Calu3 (cell line): ENCODE measurements at regions not wholly inside any gene's neighbourhood (a gene's known extent, or its start where the extent isn't known, plus 50 kb on each side); places are given as distances from the start of the nearest gene placed in this dataset.

Experiments
- BruUV-seq: library from RNA; stranded (reverse); fragments of 400-500 nt; replicated peaks from 2 replicates; lab custom pipeline; 2021; lab: Mats Ljungman, UMichigan
- CTCF ChIA-PET: fragments of 300-600 bp; sonication (Branson Sonifier 250); formaldehyde crosslinking; loops from one replicate; lab custom pipeline; 2022; ENCODE audit warnings: antibody characterized with exemption; lab: Charles Lee
- DNase-seq: peaks from one replicate; pipeline ENCODE4 v3.0.0; 2022
- H3K27ac Mint-ChIP-seq: one replicate; pipeline ENCODE4 v1.8.0; 2022; ENCODE audit warnings: mixed read lengths; ENCODE audit not compliant: unreplicated experiment
- H3K27me3 Mint-ChIP-seq: one replicate; pipeline ENCODE4 v1.8.0; 2022; ENCODE audit warnings: mixed read lengths; ENCODE audit not compliant: unreplicated experiment
- H3K36me3 Mint-ChIP-seq: one replicate; pipeline ENCODE4 v1.8.0; 2022; ENCODE audit warnings: mild to moderate bottlenecking, moderate library complexity, mixed read lengths; ENCODE audit not compliant: insufficient read depth, unreplicated experiment
- H3K4me1 Mint-ChIP-seq: one replicate; pipeline ENCODE4 v1.8.0; 2022; ENCODE audit warnings: mild to moderate bottlenecking, low read depth, mixed read lengths; ENCODE audit not compliant: unreplicated experiment
- H3K4me3 Mint-ChIP-seq: one replicate; pipeline ENCODE4 v1.8.0; 2022; ENCODE audit warnings: mild to moderate bottlenecking, low read depth, moderate library complexity, mixed read lengths; ENCODE audit not compliant: unreplicated experiment
- H3K9me3 Mint-ChIP-seq: one replicate; pipeline ENCODE4 v1.8.0; 2022; ENCODE audit warnings: low read depth, mixed read lengths; ENCODE audit not compliant: unreplicated experiment
- intact Hi-C: fragments of 100-400 bp; cut with micrococcal nuclease; formaldehyde crosslinking; loops from one replicate; pipeline ENCODE4 v1.10.0; 2022; ENCODE audit not compliant: unreplicated experiment
- TF ChIP-seq, protein P1 (sequence below): fragments of 200-600 bp; IDR thresholded peaks from one replicate; pipeline ENCODE4 v1.8.0; 2022; ENCODE audit warnings: antibody characterized with exemption; ENCODE audit not compliant: unreplicated experiment

DNA sequence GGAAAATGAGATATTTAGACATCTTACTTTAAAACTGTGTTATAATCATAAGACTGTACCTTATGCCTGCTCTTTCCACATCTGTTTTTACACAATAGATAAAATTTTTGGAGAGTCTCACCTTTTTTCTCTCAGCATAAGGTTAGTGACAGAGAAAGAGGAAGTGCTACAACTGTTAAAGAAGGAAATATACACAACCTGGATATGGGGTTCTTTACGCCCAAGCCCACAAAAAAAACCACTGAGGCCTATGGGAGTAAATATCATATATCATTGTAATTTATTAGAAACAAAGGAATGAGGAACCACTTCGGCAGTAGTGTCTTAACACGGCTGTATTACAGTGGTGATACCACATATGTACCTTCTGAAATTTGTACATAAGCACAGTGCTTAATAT is 265.9 kb upstream of the GK2 start:
- Mint-ChIP-seq H3K4me3 (no peak overlapping the region), H3K9me3 (peaks cover 2% of the 10 kb centered on the region), H3K27me3 (no peaks in the 10 kb centered on the region), H3K4me1 (no peaks in the 10 kb centered on the region), H3K36me3 (no peaks in the 10 kb centered on the region), H3K27ac (no peak overlapping the region)
- no TSS peak for BruUV-seq
- CTCF ChIA-PET, result no interaction called here
- DNase-seq, result no peak
- intact Hi-C loops, result no loop called here
- TF ChIP-seq, protein P1, sequence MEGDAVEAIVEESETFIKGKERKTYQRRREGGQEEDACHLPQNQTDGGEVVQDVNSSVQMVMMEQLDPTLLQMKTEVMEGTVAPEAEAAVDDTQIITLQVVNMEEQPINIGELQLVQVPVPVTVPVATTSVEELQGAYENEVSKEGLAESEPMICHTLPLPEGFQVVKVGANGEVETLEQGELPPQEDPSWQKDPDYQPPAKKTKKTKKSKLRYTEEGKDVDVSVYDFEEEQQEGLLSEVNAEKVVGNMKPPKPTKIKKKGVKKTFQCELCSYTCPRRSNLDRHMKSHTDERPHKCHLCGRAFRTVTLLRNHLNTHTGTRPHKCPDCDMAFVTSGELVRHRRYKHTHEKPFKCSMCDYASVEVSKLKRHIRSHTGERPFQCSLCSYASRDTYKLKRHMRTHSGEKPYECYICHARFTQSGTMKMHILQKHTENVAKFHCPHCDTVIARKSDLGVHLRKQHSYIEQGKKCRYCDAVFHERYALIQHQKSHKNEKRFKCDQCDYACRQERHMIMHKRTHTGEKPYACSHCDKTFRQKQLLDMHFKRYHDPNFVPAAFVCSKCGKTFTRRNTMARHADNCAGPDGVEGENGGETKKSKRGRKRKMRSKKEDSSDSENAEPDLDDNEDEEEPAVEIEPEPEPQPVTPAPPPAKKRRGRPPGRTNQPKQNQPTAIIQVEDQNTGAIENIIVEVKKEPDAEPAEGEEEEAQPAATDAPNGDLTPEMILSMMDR, result no peak

DNA sequence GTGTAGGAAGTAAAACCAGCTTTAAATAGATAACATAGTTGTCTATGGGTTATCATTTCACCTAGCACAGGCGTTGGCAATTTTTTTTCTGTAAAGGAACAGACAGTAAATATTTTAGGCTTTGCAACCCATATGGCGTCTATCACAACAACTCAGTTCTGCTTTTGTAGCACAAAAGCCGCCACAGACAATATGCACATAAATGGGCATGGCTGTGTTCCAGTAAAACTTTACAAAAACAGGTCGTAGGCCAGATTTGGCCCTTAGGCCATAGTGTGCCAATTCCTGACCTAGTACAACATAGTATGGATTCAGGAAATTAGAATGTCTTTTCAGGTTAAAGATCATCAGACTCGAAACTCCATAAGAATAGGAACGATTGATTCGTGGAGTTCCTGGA is 265.3 kb upstream of the GK2 start:
- no peak for DNase-seq
- intact Hi-C loops, result no loop called here
- Mint-ChIP-seq H3K4me1 (no peaks in the 10 kb centered on the region), H3K4me3 (no peak overlapping the region), H3K36me3 (no peaks in the 10 kb centered on the region), H3K27ac (no peak overlapping the region), H3K27me3 (no peaks in the 10 kb centered on the region), H3K9me3 (peaks cover 2% of the 10 kb centered on the region)
- no TSS peak for BruUV-seq
- TF ChIP-seq, protein P1, result no peak
- CTCF ChIA-PET, result no interaction called here

DNA sequence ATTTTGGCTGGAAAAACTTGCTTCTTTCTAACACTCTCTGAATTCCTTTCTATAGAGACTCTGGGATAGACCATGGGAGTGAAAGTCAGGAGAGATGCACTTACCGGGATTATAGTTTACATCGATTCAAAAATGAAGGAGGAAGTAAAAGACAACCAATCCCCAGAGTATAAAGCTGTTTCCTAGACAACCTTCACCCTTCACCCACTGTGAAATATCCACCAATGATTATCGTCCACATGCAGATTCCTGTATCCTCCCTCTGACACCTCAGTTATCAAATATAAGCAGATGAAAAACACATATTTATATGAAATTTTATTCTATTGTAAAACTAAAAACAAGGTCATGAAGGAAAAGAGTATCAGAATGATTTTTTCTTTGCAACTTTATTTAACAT is 258.8 kb upstream of the GK2 start:
- peaks cover 2% of the 10 kb centered on the region for H3K9me3 Mint-ChIP-seq
- no peak overlapping the region for H3K27ac Mint-ChIP-seq
- H3K4me3 Mint-ChIP-seq, result no peak overlapping the region
- TF ChIP-seq, protein P1, result no peak
- intact Hi-C loops, result no loop called here
- H3K27me3 Mint-ChIP-seq, result no peaks in the 10 kb centered on the region
- H3K36me3 Mint-ChIP-seq, result no peaks in the 10 kb centered on the region
- no peaks in the 10 kb centered on the region for H3K4me1 Mint-ChIP-seq
- DNase-seq, result no peak
- no TSS peak for BruUV-seq
- CTCF ChIA-PET, result no interaction called here

DNA sequence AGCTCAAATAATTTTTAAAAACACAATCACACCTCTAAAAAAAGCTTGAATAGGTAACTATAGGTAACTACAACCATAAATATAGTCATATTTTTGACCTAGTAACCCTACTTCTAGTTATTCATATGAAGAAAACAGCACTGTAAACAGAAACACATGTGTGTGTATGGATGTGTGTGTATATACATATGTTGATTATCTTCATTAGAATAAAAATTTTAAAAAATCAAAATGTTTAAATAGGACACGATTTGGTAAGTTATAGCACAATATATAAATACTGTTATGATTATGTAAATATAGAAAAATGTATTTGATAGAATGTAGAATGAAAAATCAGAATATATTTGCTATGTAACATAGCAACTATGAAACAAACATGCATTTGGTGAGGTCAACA is 258.1 kb upstream of the GK2 start:
- DNase-seq, result no peak
- H3K27me3 Mint-ChIP-seq, result no peaks in the 10 kb centered on the region
- H3K4me3 Mint-ChIP-seq, result no peak overlapping the region
- no peaks in the 10 kb centered on the region for H3K4me1 Mint-ChIP-seq
- H3K36me3 Mint-ChIP-seq, result no peaks in the 10 kb centered on the region
- no peak overlapping the region for H3K27ac Mint-ChIP-seq
- TF ChIP-seq, protein P1, result no peak
- peaks cover 2% of the 10 kb centered on the region for H3K9me3 Mint-ChIP-seq
- BruUV-seq, result no TSS peak
- CTCF ChIA-PET, result no interaction called here
- intact Hi-C loops, result no loop called here
